H1 (cell line): ENCODE measurements at regions not wholly inside any gene's neighbourhood (a gene's known extent, or its start where the extent isn't known, plus 50 kb on each side); places are given as distances from the start of the nearest gene placed in this dataset.
A peak's percentile ranks its signal among the peaks of the same experiment; 100 is the strongest.

ENCODE experiments used
- CTCF ChIA-PET: fragments of 300-600 bp; sonication (Branson Sonifier 250); formaldehyde crosslinking; loops from one replicate; lab custom pipeline; 2021; ENCODE audit not compliant: partially characterized antibody; lab: Charles Lee
- POLR2A ChIA-PET: fragments of 300-600 bp; sonication (Branson Sonifier 250); formaldehyde crosslinking; loops from one replicate; lab custom pipeline; 2021; ENCODE audit warnings: inconsistent platforms; ENCODE audit not compliant: partially characterized antibody; lab: Charles Lee
- DNase-seq, 2 experiments: peaks; one replicate each; pipeline versions ENCODE4 v3.0.0 to v3.0.0-alpha.2; 2010 to 2022; ENCODE audit warnings: low spot score in 2 of 2, low read depth in 1 of 2, mixed read lengths in 1 of 2
- FAIRE-seq: peaks from 2 replicates; lab custom pipeline; 2011; peaks lifted over from hg19 to GRCh38; lab: Jason Lieb, UNC
- H2AFZ ChIP-seq: 2 replicates; pipeline ENCODE4 v1.8.1; 2012; ENCODE audit warnings: low read length, inconsistent platforms
- H2AK5ac ChIP-seq: 2 replicates; pipeline ENCODE4 v1.6.1; 2013; ENCODE audit warnings: low read depth, low read length
- H2BK120ac ChIP-seq: replicated peaks from 2 replicates; pipeline ENCODE3; 2013; ENCODE audit warnings: low read depth, low read length, inconsistent platforms
- H2BK12ac ChIP-seq: 2 replicates; pipeline ENCODE4 v1.6.1; 2013; ENCODE audit warnings: low read depth, low read length
- H2BK15ac ChIP-seq: 2 replicates; pipeline ENCODE4 v1.6.1; 2013; ENCODE audit warnings: low read length
- H2BK20ac ChIP-seq: 2 replicates; pipeline ENCODE4 v1.6.1; 2013; ENCODE audit warnings: low read length
- H2BK5ac ChIP-seq: 2 replicates; pipeline ENCODE4 v1.6.1; 2013; ENCODE audit warnings: low read depth, low read length
- H3K14ac ChIP-seq: 2 replicates; pipeline ENCODE4 v1.6.1; 2013; ENCODE audit warnings: inconsistent platforms; ENCODE audit not compliant: insufficient read length
- H3K18ac ChIP-seq: 2 replicates; pipeline ENCODE4 v1.6.1; 2013; ENCODE audit warnings: low read length; ENCODE audit errors: extremely low read depth
- H3K23ac ChIP-seq: 2 replicates; pipeline ENCODE4 v1.6.1; 2013; ENCODE audit warnings: inconsistent platforms; ENCODE audit not compliant: insufficient read length
- H3K23me2 ChIP-seq: 2 replicates; pipeline ENCODE4 v1.6.1; 2013; ENCODE audit warnings: low read depth, low read length
- H3K27ac ChIP-seq: 2 replicates; pipeline ENCODE4 v1.6.1; 2011; ENCODE audit warnings: low read depth, low read length, inconsistent platforms
- H3K27me3 ChIP-seq, 4 experiments: replicated peaks in 1 of 4; 1 replicate in 1 of 4; 2 replicates in 3 of 4; pipeline versions ENCODE4 v1.6.1 to v1.8.1; 2011 to 2013; ENCODE audit warnings: low read length in 3 of 4, mild to moderate bottlenecking in 3 of 4, inconsistent platforms in 2 of 4, mixed read lengths in 2 of 4, moderate library complexity in 1 of 4; ENCODE audit not compliant: control insufficient read depth in 3 of 4, insufficient read depth in 3 of 4; ENCODE audit errors: extremely low read depth in 1 of 4
- H3K36me3 ChIP-seq, 4 experiments: 2 replicates each; pipeline versions ENCODE4 v1.6.1 to v1.8.1; 2011 to 2013; ENCODE audit warnings: mild to moderate bottlenecking in 4 of 4, low read length in 3 of 4, moderate library complexity in 2 of 4, control low read depth in 1 of 4, inconsistent platforms in 1 of 4; ENCODE audit not compliant: insufficient read depth in 4 of 4, control insufficient read depth in 2 of 4
- H3K4ac ChIP-seq: replicated peaks from 2 replicates; pipeline ENCODE3; 2013; ENCODE audit warnings: low read length, low read depth, mixed read lengths, inconsistent platforms; ENCODE audit not compliant: insufficient read length
- H3K4me1 ChIP-seq, 4 experiments: replicated peaks in 1 of 4; 1 replicate in 1 of 4; 2 replicates in 3 of 4; pipeline versions ENCODE4 v1.6.1 to v1.8.1; 2011 to 2013; ENCODE audit warnings: low read length in 3 of 4, inconsistent platforms in 2 of 4, mixed read lengths in 1 of 4; ENCODE audit not compliant: insufficient read depth in 4 of 4, control insufficient read depth in 3 of 4
- H3K4me2 ChIP-seq, 2 experiments: 2 replicates each; pipeline versions ENCODE4 v1.6.1 to v1.8.1; 2011 to 2013; ENCODE audit warnings: low read depth in 2 of 2, low read length in 2 of 2, control low read depth in 1 of 2, inconsistent platforms in 1 of 2, mild to moderate bottlenecking in 1 of 2; ENCODE audit not compliant: insufficient read depth in 1 of 2
- H3K4me3 ChIP-seq, 4 experiments: fragments of 200-600, 300-600 bp in 1 of 4; sonication (generic), shearing (Covaris generic), sonication (Bioruptor Twin) in 1 of 4; 2 replicates each; pipeline versions ENCODE4 v1.5.1 to v1.8.1; 2011 to 2016; ENCODE audit warnings: low read length in 4 of 4, low read depth in 3 of 4, control low read depth in 2 of 4, inconsistent platforms in 2 of 4, mild to moderate bottlenecking in 2 of 4, mixed read lengths in 1 of 4, moderate library complexity in 1 of 4; ENCODE audit not compliant: insufficient read depth in 2 of 4; ENCODE audit errors: extremely low read depth in 1 of 4
- H3K56ac ChIP-seq: replicated peaks from 2 replicates; pipeline ENCODE3; 2013; ENCODE audit warnings: low read depth, mild to moderate bottlenecking, mixed read lengths, low read length, inconsistent platforms; ENCODE audit not compliant: insufficient read length
- H3K79me1 ChIP-seq: 2 replicates; pipeline ENCODE4 v1.6.1; 2013; ENCODE audit warnings: low read depth, low read length, control low read depth
- H3K79me2 ChIP-seq, 2 experiments: 2 replicates each; pipeline versions ENCODE4 v1.6.1 to v1.8.1; 2012 to 2013; ENCODE audit warnings: low read length in 2 of 2, mild to moderate bottlenecking in 2 of 2, inconsistent platforms in 1 of 2; ENCODE audit not compliant: insufficient read depth in 2 of 2, control insufficient read depth in 1 of 2
- H3K9ac ChIP-seq, 4 experiments: replicated peaks in 1 of 4; 1 replicate in 1 of 4; 2 replicates in 3 of 4; pipeline versions ENCODE4 v1.6.1 to v1.8.1; 2011 to 2013; ENCODE audit warnings: low read depth in 3 of 4, low read length in 3 of 4, control low read depth in 2 of 4, mild to moderate bottlenecking in 2 of 4, moderate library complexity in 2 of 4, inconsistent platforms in 1 of 4; ENCODE audit errors: extremely low read depth in 1 of 4
- H3K9me3 ChIP-seq, 2 experiments: 2 replicates each; pipeline versions ENCODE4 v1.6.1 to v1.8.1; 2012 to 2013; ENCODE audit warnings: mild to moderate bottlenecking in 2 of 2, moderate library complexity in 2 of 2, control low read depth in 1 of 2, inconsistent platforms in 1 of 2, low read depth in 1 of 2, low read length in 1 of 2, mixed read lengths in 1 of 2; ENCODE audit not compliant: insufficient read depth in 2 of 2
- H4K20me1 ChIP-seq, 2 experiments: replicated peaks in 1 of 2; 2 replicates each; pipeline versions ENCODE3 to v1.8.1; 2011 to 2013; ENCODE audit warnings: inconsistent platforms in 2 of 2, low read length in 2 of 2, mild to moderate bottlenecking in 1 of 2; ENCODE audit not compliant: insufficient read depth in 2 of 2, control insufficient read depth in 1 of 2
- H4K5ac ChIP-seq: 2 replicates; pipeline ENCODE4 v1.6.1; 2013; ENCODE audit warnings: low read length, low read depth, mixed read lengths, inconsistent platforms; ENCODE audit not compliant: insufficient read length
- H4K8ac ChIP-seq: 2 replicates; pipeline ENCODE4 v1.8.0; 2013; ENCODE audit warnings: mild to moderate bottlenecking, moderate library complexity, low read length, inconsistent platforms; ENCODE audit not compliant: insufficient read depth; ENCODE audit errors: extremely low read depth
- H4K91ac ChIP-seq: replicated peaks from 2 replicates; pipeline ENCODE3; 2013; ENCODE audit warnings: low read length, mixed read lengths, inconsistent platforms; ENCODE audit not compliant: insufficient read length
- ASH2L ChIP-seq: fragments of 200-600, 300-600 bp; sonication (generic); IDR thresholded peaks from one replicate; pipeline ENCODE4 v1.7.1; 2017; ENCODE audit warnings: low read length
- HDAC6 ChIP-seq: IDR thresholded peaks from one replicate; pipeline ENCODE4 v1.7.1; 2012; ENCODE audit warnings: low read depth, mild to moderate bottlenecking, inconsistent platforms, low read length, moderate library complexity
- RNF2 ChIP-seq: fragments of 200-900, 300-1000 bp; sonication (generic); IDR thresholded peaks from 2 replicates; pipeline ENCODE4 v1.7.1; 2016; ENCODE audit warnings: borderline replicate concordance, low read depth, mild to moderate bottlenecking, antibody characterized with exemption, low read length; ENCODE audit not compliant: poor library complexity, severe bottlenecking; ENCODE audit errors: missing control alignments
- SRF ChIP-seq: IDR thresholded peaks from 2 replicates; pipeline ENCODE4 v1.6.1; 2011; ENCODE audit warnings: mild to moderate bottlenecking, low read depth, low read length, moderate library complexity
- WGBS, 2 experiments: shearing (Covaris generic) in 1 of 2; methylation state at CpG; one replicate each; pipeline versions ENCODE4 v1.1.6 to v1.1.7; 2013 to 2015; ENCODE audit warnings: low lambda C conversion rate in 2 of 2, mixed read lengths in 2 of 2, inconsistent platforms in 1 of 2, low coverage in 1 of 2, missing lambda C conversion rate in 1 of 2; ENCODE audit not compliant: insufficient replicate concordance in 2 of 2, insufficient coverage in 1 of 2, insufficient read length in 1 of 2; ENCODE audit errors: extremely low coverage in 1 of 2, missing lambda C conversion rate in 1 of 2; 5-methylcytosine and 5-hydroxymethylcytosine counted together

- Histone ChIP-seq H2BK5ac (no peak overlapping the region), H3K18ac (no peak overlapping the region), H2AFZ (peak overlapping the region; percentile 85), H2BK20ac (no peak overlapping the region), H3K79me2 (no peaks in the 10 kb centered on the region), H4K8ac (no peak overlapping the region), H3K9ac (no peak overlapping the region), H3K23me2 (no peaks in the 10 kb centered on the region; the same call in 1 of the 2 replicates), H4K20me1 (no peaks in the 10 kb centered on the region), H2AK5ac (no peak overlapping the region), H3K4me2 (no peak overlapping the region), H2BK120ac (no peak overlapping the region), H3K36me3 (no peaks in the 10 kb centered on the region), H3K4me1 (peaks cover 0 to 3% (median 0%) of the 10 kb centered on the region in 4 experiments; a peak in 1 of 7 replicates), H3K27ac (no peak overlapping the region), H4K5ac (no peak overlapping the region), H3K23ac (no peak overlapping the region), H4K91ac (no peak overlapping the region), H3K4me3 (no peak overlapping the region), H2BK12ac (no peak overlapping the region), H3K79me1 (no peaks in the 10 kb centered on the region), H3K56ac (no peak overlapping the region), H3K14ac (no peak overlapping the region), H3K4ac (no peak overlapping the region), H2BK15ac (no peak overlapping the region), H3K9me3 (no peaks in the 10 kb centered on the region), H3K27me3 (no peaks in the 10 kb centered on the region)
- TF ChIP-seq HDAC6 (no peak), RNF2 (no peak), ASH2L (no peak), SRF (no peak)
- ChIA-PET POLR2A (no interaction called here), CTCF (interaction anchor here (0.9 to 1.0 kb wide), 2 partner anchors 36 to 44 kb away, joined by 3 to 4 read pairs; no protein-coding TSS in a partner anchor)
- FAIRE-seq, result no peak
- WGBS, 2 experiments, result 82% methylated on average over 10 of the region's 10 CpGs; no CpG with 5 or more reads in 1 of the 2 experiments
- DNase-seq, result no peak
These were observed 157.3 kb upstream of the ATXN1 start for GRCh38 chr6:16918586-16918985.
